KG1 (cell line): ENCODE measurements at regions not wholly inside any gene's neighbourhood (a gene's known extent, or its start where the extent isn't known, plus 50 kb on each side); places are given as distances from the start of the nearest gene placed in this dataset.

Experiments used
- DNase-seq: peaks from one replicate; lab custom pipeline; 2025; lab: John Stamatoyannopoulos, UW

DNA sequence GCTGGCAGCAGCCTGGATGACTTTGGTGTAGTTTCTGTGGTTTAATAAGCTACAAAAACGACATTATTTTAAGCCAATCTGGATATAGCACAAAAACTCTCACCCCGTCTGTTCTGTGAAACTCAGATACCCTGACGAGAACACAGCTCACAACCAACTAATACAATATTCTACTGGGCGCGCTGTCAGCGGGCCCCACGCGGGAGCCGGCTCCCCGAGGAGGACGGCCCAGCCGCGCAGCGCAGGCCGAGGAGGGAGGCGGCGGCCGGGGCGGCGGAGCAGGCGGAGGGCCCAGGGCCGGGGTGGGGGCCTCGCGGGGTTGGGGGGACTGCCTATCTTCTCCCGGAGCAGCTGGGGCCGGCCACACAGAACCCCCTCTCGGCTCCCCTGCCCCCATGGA lies 87.2 kb upstream of the POU3F1 start:
- DNase-seq, result no peak

- no peak for DNase-seq
Measured at GRCh38 chr1:38133304-38133703, 86.7 kb upstream of the POU3F1 start.

- DNase-seq, result no peak
Measured at GRCh38 chr1:38132681-38133080, 86.1 kb upstream of the POU3F1 start.

- DNase-seq, result no peak
Measured at GRCh38 chr1:38131024-38131585, 84.5 kb upstream of the POU3F1 start.

DNA sequence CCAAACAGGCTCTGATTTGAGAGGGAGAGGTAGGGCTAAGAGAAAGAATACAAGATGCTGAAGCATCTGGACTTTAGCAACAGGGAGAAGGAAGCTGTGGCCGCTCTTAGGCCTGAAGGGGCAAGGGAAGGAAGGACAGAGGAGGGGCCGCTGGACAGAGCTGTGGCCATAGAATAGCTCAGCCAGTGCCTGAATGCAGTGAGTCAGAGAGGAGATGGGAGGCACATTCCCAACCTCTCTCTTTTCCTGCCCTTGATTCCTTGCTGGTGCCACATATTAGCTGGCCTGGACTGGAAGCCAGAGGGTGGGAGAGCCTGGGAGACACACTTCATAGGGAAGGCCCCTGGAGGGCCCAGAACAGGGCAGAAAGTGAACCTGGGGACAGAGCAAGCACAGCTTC lies 83.4 kb upstream of the POU3F1 start:
- no peak for DNase-seq

- no peak for DNase-seq
Measured at GRCh38 chr1:38129473-38129872, 82.9 kb upstream of the POU3F1 start.

DNA sequence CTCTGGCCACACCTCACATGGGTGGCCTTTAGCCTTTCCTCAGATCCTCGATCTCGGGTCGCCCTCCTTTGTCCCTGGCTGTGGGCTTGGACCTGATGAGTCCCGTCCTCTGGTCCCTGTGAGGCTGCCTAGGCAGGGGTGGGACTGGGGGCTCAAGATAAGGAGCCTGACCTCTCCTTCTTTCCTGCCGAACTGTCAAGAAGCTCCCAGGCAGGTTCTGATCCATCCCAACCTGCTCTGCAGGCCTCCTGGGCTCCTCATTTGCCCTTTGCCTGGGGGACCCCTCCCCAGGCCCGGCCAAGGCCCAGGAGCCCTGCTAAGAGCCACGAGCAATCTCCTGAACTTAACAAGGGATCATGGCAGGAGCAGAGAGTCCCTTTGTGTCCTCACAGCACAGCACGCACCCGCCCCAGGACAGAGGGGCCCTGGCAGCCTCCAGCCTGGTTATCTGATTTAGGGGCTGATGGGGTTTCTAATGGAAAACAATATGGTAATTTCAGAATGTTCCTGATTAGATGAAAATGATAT lies 82.4 kb upstream of the POU3F1 start:
- DNase-seq, result no peak

GRCh38 chr1:38128511-38128910 lies 81.9 kb upstream of the POU3F1 start:
- no peak for DNase-seq

DNA sequence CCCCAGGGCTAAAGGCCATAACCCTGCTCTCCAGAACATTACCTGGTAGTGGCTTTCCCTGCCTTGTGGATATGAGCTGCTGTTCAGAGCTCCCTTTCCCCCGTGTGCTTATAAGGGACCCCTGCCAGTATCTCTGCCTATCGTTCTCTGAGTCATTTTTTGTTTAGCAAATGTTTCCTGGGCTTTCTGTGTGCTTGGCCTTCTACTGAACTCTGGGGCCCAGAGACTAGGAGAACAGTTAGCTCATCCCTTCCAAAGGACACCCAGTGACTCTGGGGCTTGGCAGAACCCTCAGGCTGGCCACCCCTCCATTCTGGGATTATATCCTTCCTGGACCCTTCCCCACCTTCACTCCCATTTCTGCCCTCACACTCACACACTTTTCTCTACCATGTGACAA lies 80.8 kb upstream of the POU3F1 start:
- DNase-seq, result no peak

DNA sequence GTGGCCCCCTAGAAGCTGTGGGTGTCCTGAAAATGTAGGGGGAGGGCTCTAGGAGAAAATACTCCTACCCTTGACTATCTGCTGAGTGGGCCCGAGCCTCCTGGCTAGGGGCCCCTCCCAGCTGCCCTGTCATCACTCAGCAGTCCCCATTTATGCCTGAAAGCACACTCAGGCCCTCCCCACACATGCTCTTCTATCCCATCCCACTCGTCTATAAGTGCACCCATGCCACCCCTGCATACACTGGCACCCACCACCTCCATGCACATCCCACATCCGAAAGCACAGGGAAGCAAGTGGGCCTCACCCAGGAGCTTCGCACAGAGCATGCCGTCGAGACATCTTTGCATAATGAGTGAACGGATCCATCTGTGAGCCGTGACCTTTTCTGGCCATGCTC lies 80.4 kb upstream of the POU3F1 start:
- no peak for DNase-seq

DNA sequence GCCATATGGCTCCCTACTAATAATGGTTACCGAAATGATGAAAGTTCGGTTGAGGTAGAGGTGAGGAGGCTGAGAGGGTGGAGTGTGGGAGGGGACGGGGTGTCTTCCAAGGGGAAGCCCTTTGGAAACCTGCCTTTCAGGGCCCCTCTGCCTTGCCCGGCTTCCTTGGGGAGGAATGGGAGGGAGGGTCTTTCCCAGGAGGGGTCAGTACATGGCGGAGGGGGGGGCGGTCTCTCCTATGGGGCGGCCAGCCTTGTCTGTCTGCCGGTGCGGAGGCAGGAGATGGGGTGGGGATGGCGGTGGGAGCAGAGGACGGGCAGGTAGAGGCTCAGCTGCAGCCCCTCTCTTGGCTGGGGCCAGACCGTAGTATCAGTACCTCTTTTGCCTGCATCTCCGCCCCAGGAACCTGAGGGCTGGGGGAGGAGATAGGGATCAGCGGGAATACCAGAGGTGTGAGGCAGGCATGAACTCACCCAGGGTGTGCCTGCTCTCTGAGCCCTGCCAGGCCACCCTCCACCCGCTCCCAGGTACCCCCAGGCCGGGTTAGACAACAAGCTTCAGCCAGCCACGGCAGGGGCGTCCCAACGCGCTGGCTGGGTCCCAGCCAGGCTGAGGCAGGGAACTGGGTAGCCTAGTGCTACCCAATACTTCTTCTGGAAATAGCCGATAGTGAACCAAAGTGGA lies 79.4 kb upstream of the POU3F1 start:
- DNase-seq, result no peak

GRCh38 chr1:38125016-38125415 lies 78.4 kb upstream of the POU3F1 start:
- no peak for DNase-seq

GRCh38 chr1:38123356-38124135 lies 77.0 kb upstream of the POU3F1 start:
- no peak for DNase-seq

- no peak for DNase-seq
Measured at GRCh38 chr1:38121231-38121680, 74.7 kb upstream of the POU3F1 start.

- no peak for DNase-seq
Measured at GRCh38 chr1:38120552-38121230, 74.1 kb upstream of the POU3F1 start.

DNA sequence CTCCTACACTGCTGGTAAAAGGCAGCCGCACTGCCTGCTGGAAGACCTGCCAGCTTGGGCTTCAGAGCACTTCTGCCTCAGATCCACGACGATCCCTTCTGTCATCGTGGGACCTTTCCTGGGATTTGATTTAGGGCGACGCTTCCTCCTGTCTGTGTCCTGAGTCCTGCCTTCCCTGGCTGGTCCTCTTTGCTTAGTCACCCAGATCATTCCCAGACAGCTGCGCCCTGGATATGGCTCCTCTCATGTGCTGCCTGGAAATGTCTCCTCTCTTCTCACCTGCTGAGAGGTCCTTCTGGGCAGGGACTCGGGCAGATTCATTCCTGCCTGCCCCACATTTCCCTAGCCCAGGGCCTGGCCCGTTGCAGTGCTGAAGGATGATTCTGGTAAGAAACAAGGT lies 72.4 kb upstream of the POU3F1 start:
- DNase-seq, result no peak

GRCh38 chr1:38117444-38117887 lies 70.9 kb upstream of the POU3F1 start:
- DNase-seq, result no peak

DNA sequence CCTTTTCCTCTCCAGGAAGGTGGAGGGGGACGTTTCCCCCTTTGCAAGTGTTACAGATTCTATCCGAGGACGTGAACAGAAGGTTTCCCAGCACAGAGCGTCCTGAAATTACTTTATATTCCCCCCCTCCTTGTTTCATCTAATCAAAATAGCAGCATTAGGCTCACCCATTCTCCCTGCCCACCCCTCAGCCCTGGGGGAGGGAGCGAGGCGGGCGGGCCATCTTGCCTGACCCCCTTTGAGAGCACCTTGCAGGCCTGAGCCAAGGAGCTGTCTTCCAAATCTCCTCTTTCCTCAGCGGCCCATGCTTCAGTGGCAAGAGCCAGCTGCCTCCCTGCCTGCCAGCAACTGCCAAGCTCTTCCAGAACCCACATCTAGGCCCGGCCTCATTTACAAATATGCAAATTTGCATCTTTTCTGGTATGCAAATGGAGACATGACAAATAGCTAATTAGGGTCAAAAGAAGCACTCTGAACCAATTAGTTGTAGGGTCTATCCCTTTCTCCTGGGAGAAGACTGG lies 69.1 kb upstream of the POU3F1 start:
- no peak for DNase-seq

- no peak for DNase-seq
Measured at GRCh38 chr1:38115226-38115625, 68.6 kb upstream of the POU3F1 start.

DNA sequence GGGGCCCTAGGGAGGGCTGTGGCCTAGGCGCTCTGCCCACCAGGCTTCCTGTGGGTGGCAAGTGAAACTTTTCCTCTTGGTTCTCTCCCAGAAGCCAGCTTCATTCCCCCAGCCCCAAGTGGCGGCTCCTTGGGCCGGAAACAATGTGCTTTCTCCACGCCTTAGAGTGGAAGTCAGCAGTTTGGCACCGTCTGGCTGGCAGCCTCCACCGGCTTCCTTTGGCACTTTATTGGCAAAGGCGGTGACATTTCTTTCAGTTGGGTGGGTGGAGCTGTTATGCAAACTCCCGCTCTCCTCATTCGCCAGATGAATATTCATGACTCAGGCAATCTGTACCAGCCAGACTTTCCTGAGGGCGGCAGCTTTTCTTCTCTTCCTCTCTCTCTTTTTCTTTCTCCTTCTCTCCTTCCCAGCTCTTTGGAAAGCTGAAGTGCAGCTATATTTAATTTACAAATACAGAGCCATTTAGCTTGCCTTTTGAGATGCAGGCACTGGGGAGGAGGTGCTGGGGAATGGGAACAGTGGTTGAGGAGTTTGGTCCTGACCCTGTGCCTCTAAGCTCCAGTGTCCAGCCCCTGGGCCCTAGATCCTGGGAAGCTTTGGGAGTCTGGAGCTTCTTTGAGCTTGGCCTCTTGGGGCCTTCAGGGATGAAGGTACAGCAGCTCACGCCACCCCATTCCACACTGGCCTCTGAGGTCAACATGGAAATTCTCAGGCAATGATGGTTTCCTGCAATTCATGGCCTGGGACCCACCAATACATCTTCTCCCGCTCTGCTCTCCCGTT lies 67.8 kb upstream of the POU3F1 start:
- DNase-seq, result no peak

- DNase-seq, result no peak
Measured at GRCh38 chr1:38113159-38113666, 66.6 kb upstream of the POU3F1 start.
